NCI-H187 treated with DMSO at 0.1 percent for 48 hours (cell line): ENCODE measurements at regions not wholly inside any gene's neighbourhood (a gene's known extent, or its start where the extent isn't known, plus 50 kb on each side); places are given as distances from the start of the nearest gene placed in this dataset.

ENCODE experiments used
- DNase-seq: peaks from one replicate; lab custom pipeline; 2025; lab: John Stamatoyannopoulos, UW

GRCh38 chr10:111203615-111204014, 126.8 kb downstream of the ADRA2A start:
- DNase-seq, result no peak

- DNase-seq, result no peak
Measured at GRCh38 chr10:111204838-111205237, 128.0 kb downstream of the ADRA2A start.

- no peak for DNase-seq
Measured at GRCh38 chr10:111206521-111206920, 129.7 kb downstream of the ADRA2A start.

- peak; percentile 45 for DNase-seq
Measured at GRCh38 chr10:111207500-111207899, 130.7 kb downstream of the ADRA2A start.

- no peak for DNase-seq
Measured at GRCh38 chr10:111208951-111209350, 132.1 kb downstream of the ADRA2A start.

- DNase-seq, result no peak
Measured at GRCh38 chr10:111209692-111210091, 132.9 kb downstream of the ADRA2A start.

- no peak for DNase-seq
Measured at GRCh38 chr10:111211241-111211640, 134.4 kb downstream of the ADRA2A start.

- DNase-seq, result no peak
Measured at GRCh38 chr10:111211706-111212105, 134.9 kb downstream of the ADRA2A start.

- DNase-seq, result no peak
Measured at GRCh38 chr10:111221682-111222480, 145.1 kb downstream of the ADRA2A start.

GRCh38 chr10:111222961-111223360, 146.1 kb downstream of the ADRA2A start:
- no peak for DNase-seq

- DNase-seq, result no peak
Measured at GRCh38 chr10:111231779-111232178, 154.9 kb downstream of the ADRA2A start.

GRCh38 chr10:111233439-111233838, 156.6 kb downstream of the ADRA2A start:
- DNase-seq, result no peak

- no peak for DNase-seq
Measured at GRCh38 chr10:111234234-111234913, 157.5 kb downstream of the ADRA2A start.

- no peak for DNase-seq
Measured at GRCh38 chr10:111234914-111235302, 158.1 kb downstream of the ADRA2A start.

- no peak for DNase-seq
Measured at GRCh38 chr10:111240348-111240747, 163.5 kb downstream of the ADRA2A start.

- DNase-seq, result no peak
Measured at GRCh38 chr10:111243126-111243525, 166.3 kb downstream of the ADRA2A start.

GRCh38 chr10:111246136-111246535, 169.3 kb downstream of the ADRA2A start:
- no peak for DNase-seq

- DNase-seq, result no peak
Measured at GRCh38 chr10:111246814-111247452, 170.1 kb downstream of the ADRA2A start.

GRCh38 chr10:111247781-111248389, 171.1 kb downstream of the ADRA2A start:
- DNase-seq, result no peak

GRCh38 chr10:111249925-111250324, 173.1 kb downstream of the ADRA2A start:
- DNase-seq, result no peak

GRCh38 chr10:111261081-111261615, 184.3 kb downstream of the ADRA2A start:
- no peak for DNase-seq

GRCh38 chr10:111265341-111265740, 188.5 kb downstream of the ADRA2A start:
- DNase-seq, result no peak
